ENCODE measurements at regions not wholly inside any gene's neighbourhood (a gene's known extent, or its start where the extent isn't known, plus 50 kb on each side); places are given as distances from the start of the nearest gene placed in this dataset.

GRCh38 chr16:85400305-85401205 is 212.6 kb upstream of the GSE1 start:
- peaks cover 11% of the 10 kb centered on the region for H3K4me1 ChIP-seq (ENCODE audit: insufficient read depth, low read length, poor library complexity, severe bottlenecking)
- H3F3A ChIP-seq (ENCODE audit: low read depth): no peaks in the 10 kb centered on the region
- no peaks in the 10 kb centered on the region for H3K36me3 ChIP-seq (ENCODE audit: insufficient read depth, low read length)
- no peak overlapping the region for H2AFZ ChIP-seq (ENCODE audit: low read length)
- no peaks in the 10 kb centered on the region for H3K79me2 ChIP-seq (ENCODE audit: insufficient read depth, low read length)
- no peaks in the 10 kb centered on the region for H3K27me3 ChIP-seq (ENCODE audit: insufficient read depth, low read length, poor library complexity, severe bottlenecking)
- H3K4me3 ChIP-seq (ENCODE audit: low read length, poor library complexity, severe bottlenecking): no peak overlapping the region
- no peak overlapping the region for H3K9ac ChIP-seq (ENCODE audit: low read depth, low read length, poor library complexity, severe bottlenecking)
- no peaks in the 10 kb centered on the region for H4K20me1 ChIP-seq (ENCODE audit: insufficient read depth, low read length, poor library complexity, severe bottlenecking)
- H3K9me2 ChIP-seq (replicated peaks; ENCODE audit: low read depth, low read length): no peaks in the 10 kb centered on the region
- H3K9me3 ChIP-seq (ENCODE audit: insufficient read depth, low read depth, low read length): no peaks in the 10 kb centered on the region
- TF ChIP-seq CTCF (conservative IDR thresholded peaks at IDR 0.05; ENCODE audit: low read length) (no peak), EZH2phosphoT487 (IDR thresholded peaks at IDR 0.05; ENCODE audit: borderline replicate concordance) (no peak)
- no peak overlapping the region for H3K4me2 ChIP-seq (ENCODE audit: low read depth, low read length, poor library complexity, severe bottlenecking)

GRCh38 chr16:85401370-85401916 is 211.7 kb upstream of the GSE1 start:
- Histone ChIP-seq H3K36me3 (ENCODE audit: insufficient read depth, low read length) (no peaks in the 10 kb centered on the region), H3K9ac (ENCODE audit: low read depth, low read length, poor library complexity, severe bottlenecking) (no peak overlapping the region), H4K20me1 (ENCODE audit: insufficient read depth, low read length, poor library complexity, severe bottlenecking) (no peaks in the 10 kb centered on the region), H3K4me2 (ENCODE audit: low read depth, low read length, poor library complexity, severe bottlenecking) (no peak overlapping the region), H3K9me3 (ENCODE audit: insufficient read depth, low read depth, low read length) (no peaks in the 10 kb centered on the region), H2AFZ (ENCODE audit: low read length) (no peak overlapping the region), H3K4me1 (ENCODE audit: insufficient read depth, low read length, poor library complexity, severe bottlenecking) (peaks cover 4% of the 10 kb centered on the region), H3K9me2 (replicated peaks; ENCODE audit: low read depth, low read length) (no peaks in the 10 kb centered on the region), H3K4me3 (ENCODE audit: low read length, poor library complexity, severe bottlenecking) (no peak overlapping the region), H3K79me2 (ENCODE audit: insufficient read depth, low read length) (no peaks in the 10 kb centered on the region), H3K27me3 (ENCODE audit: insufficient read depth, low read length, poor library complexity, severe bottlenecking) (no peaks in the 10 kb centered on the region), H3F3A (ENCODE audit: low read depth) (no peaks in the 10 kb centered on the region)
- TF ChIP-seq EZH2phosphoT487 (IDR thresholded peaks at IDR 0.05; ENCODE audit: borderline replicate concordance) (no peak), CTCF (conservative IDR thresholded peaks at IDR 0.05; ENCODE audit: low read length) (no peak)

- no peak for TF ChIP-seq CTCF (conservative IDR thresholded peaks at IDR 0.05; ENCODE audit: low read length)
- TF ChIP-seq EZH2phosphoT487 (IDR thresholded peaks at IDR 0.05; ENCODE audit: borderline replicate concordance): no peak
- Histone ChIP-seq H3F3A (ENCODE audit: low read depth) (no peaks in the 10 kb centered on the region), H3K27me3 (ENCODE audit: insufficient read depth, low read length, poor library complexity, severe bottlenecking) (no peaks in the 10 kb centered on the region), H4K20me1 (ENCODE audit: insufficient read depth, low read length, poor library complexity, severe bottlenecking) (no peaks in the 10 kb centered on the region), H2AFZ (ENCODE audit: low read length) (no peak overlapping the region), H3K4me1 (ENCODE audit: insufficient read depth, low read length, poor library complexity, severe bottlenecking) (no peaks in the 10 kb centered on the region), H3K9ac (ENCODE audit: low read depth, low read length, poor library complexity, severe bottlenecking) (no peak overlapping the region), H3K4me2 (ENCODE audit: low read depth, low read length, poor library complexity, severe bottlenecking) (no peak overlapping the region), H3K79me2 (ENCODE audit: insufficient read depth, low read length) (no peaks in the 10 kb centered on the region), H3K9me3 (ENCODE audit: insufficient read depth, low read depth, low read length) (no peaks in the 10 kb centered on the region), H3K36me3 (ENCODE audit: insufficient read depth, low read length) (no peaks in the 10 kb centered on the region), H3K4me3 (ENCODE audit: low read length, poor library complexity, severe bottlenecking) (no peak overlapping the region), H3K9me2 (replicated peaks; ENCODE audit: low read depth, low read length) (no peaks in the 10 kb centered on the region)
Measured at GRCh38 chr16:85401917-85402766, 211.0 kb upstream of the GSE1 start.

Data from Loucy (cell line).